Activated CD4-positive, alpha-beta T cell treated with anti-CD3 and anti-CD28 coated beads, Interleukin-2, amount 10 ng/mL, durations not matched to agents 7 days and 5 days (primary cell): ENCODE measurements at regions not wholly inside any gene's neighbourhood (a gene's known extent, or its start where the extent isn't known, plus 50 kb on each side); places are given as distances from the start of the nearest gene placed in this dataset.

Experiments used
- CTCF ChIA-PET: fragments of 350-600 bp; sonication (Branson Sonifier 250); formaldehyde crosslinking; loops from one replicate; lab custom pipeline; 2021; ENCODE audit warnings: antibody characterized with exemption; lab: Charles Lee
- POLR2A ChIA-PET: fragments of 350-600 bp; sonication (Branson Sonifier 250); formaldehyde crosslinking; loops from one replicate; lab custom pipeline; 2021; ENCODE audit warnings: antibody characterized with exemption; lab: Charles Lee
- DNase-seq: peaks from one replicate; pipeline ENCODE4 v3.0.0-alpha.2; 2020
- H3K27ac Mint-ChIP-seq: one replicate; pipeline ENCODE4 v1.8.0; 2021; ENCODE audit warnings: mild to moderate bottlenecking, moderate library complexity, mixed read lengths
- H3K27me3 Mint-ChIP-seq: one replicate; pipeline ENCODE4 v1.8.0; 2021; ENCODE audit warnings: mixed read lengths
- H3K36me3 Mint-ChIP-seq: one replicate; pipeline ENCODE4 v1.8.0; 2021; ENCODE audit warnings: low read depth, mixed read lengths
- H3K4me1 Mint-ChIP-seq: one replicate; pipeline ENCODE4 v1.8.0; 2021; ENCODE audit warnings: mixed read lengths
- H3K4me3 Mint-ChIP-seq: one replicate; pipeline ENCODE4 v1.8.0; 2021; ENCODE audit warnings: mild to moderate bottlenecking, moderate library complexity, mixed read lengths
- H3K9me3 Mint-ChIP-seq: one replicate; pipeline ENCODE4 v1.8.0; 2021; ENCODE audit warnings: mixed read lengths

- DNase-seq: no peak
- CTCF ChIA-PET: no interaction called here
- Mint-ChIP-seq H3K36me3 (no peaks in the 10 kb centered on the region), H3K4me1 (no peaks in the 10 kb centered on the region), H3K4me3 (no peak overlapping the region), H3K27me3 (peaks cover 22% of the 10 kb centered on the region), H3K9me3 (no peaks in the 10 kb centered on the region), H3K27ac (no peak overlapping the region)
- POLR2A ChIA-PET: no interaction called here
These were observed 163.7 kb upstream of the KIF2A start for GRCh38 chr5:62142351-62142750.

GRCh38 chr5:62143268-62144229, 162.5 kb upstream of the KIF2A start:
- H3K27me3 Mint-ChIP-seq: peaks cover 27% of the 10 kb centered on the region
- DNase-seq: no peak
- no peak overlapping the region for H3K27ac Mint-ChIP-seq
- H3K4me3 Mint-ChIP-seq: no peak overlapping the region
- H3K4me1 Mint-ChIP-seq: no peaks in the 10 kb centered on the region
- no peaks in the 10 kb centered on the region for H3K9me3 Mint-ChIP-seq
- no peaks in the 10 kb centered on the region for H3K36me3 Mint-ChIP-seq
- ChIA-PET CTCF (no interaction called here), POLR2A (no interaction called here)

- CTCF ChIA-PET: no interaction called here
- Mint-ChIP-seq H3K9me3 (no peaks in the 10 kb centered on the region), H3K27me3 (peaks cover 27% of the 10 kb centered on the region), H3K4me3 (no peak overlapping the region), H3K36me3 (no peaks in the 10 kb centered on the region), H3K27ac (no peak overlapping the region), H3K4me1 (no peaks in the 10 kb centered on the region)
- POLR2A ChIA-PET: no interaction called here
- no peak for DNase-seq
These were observed 161.5 kb upstream of the KIF2A start for GRCh38 chr5:62144401-62145022.

GRCh38 chr5:62149879-62150278, 156.1 kb upstream of the KIF2A start:
- no peak for DNase-seq
- POLR2A ChIA-PET: no interaction called here
- H3K27me3 Mint-ChIP-seq: peaks cover 19% of the 10 kb centered on the region
- H3K27ac Mint-ChIP-seq: no peak overlapping the region
- no peaks in the 10 kb centered on the region for H3K36me3 Mint-ChIP-seq
- H3K4me1 Mint-ChIP-seq: no peaks in the 10 kb centered on the region
- H3K9me3 Mint-ChIP-seq: peaks cover under 1% of the 10 kb centered on the region
- H3K4me3 Mint-ChIP-seq: no peak overlapping the region
- CTCF ChIA-PET: no interaction called here

- no peaks in the 10 kb centered on the region for H3K4me1 Mint-ChIP-seq
- H3K27ac Mint-ChIP-seq: no peak overlapping the region
- H3K9me3 Mint-ChIP-seq: peaks cover 4% of the 10 kb centered on the region
- no peak overlapping the region for H3K4me3 Mint-ChIP-seq
- ChIA-PET CTCF (no interaction called here), POLR2A (no interaction called here)
- DNase-seq: no peak
- no peaks in the 10 kb centered on the region for H3K36me3 Mint-ChIP-seq
- peaks cover 13% of the 10 kb centered on the region for H3K27me3 Mint-ChIP-seq
These were observed 153.5 kb upstream of the KIF2A start for GRCh38 chr5:62152394-62153087.

GRCh38 chr5:62154758-62155157, 151.2 kb upstream of the KIF2A start:
- Mint-ChIP-seq H3K27me3 (peaks cover 4% of the 10 kb centered on the region), H3K4me1 (no peaks in the 10 kb centered on the region), H3K36me3 (no peaks in the 10 kb centered on the region), H3K4me3 (no peak overlapping the region), H3K27ac (no peak overlapping the region), H3K9me3 (peaks cover 4% of the 10 kb centered on the region)
- ChIA-PET POLR2A (no interaction called here), CTCF (no interaction called here)
- DNase-seq: no peak

- CTCF ChIA-PET: interaction anchor here (1.0 to 1.3 kb wide), 2 partner anchors 9 to 42 kb away, joined by 3 read pairs; no protein-coding TSS in a partner anchor
- DNase-seq: no peak
- Mint-ChIP-seq H3K4me1 (no peaks in the 10 kb centered on the region), H3K9me3 (peaks cover 7% of the 10 kb centered on the region), H3K4me3 (no peak overlapping the region), H3K36me3 (no peaks in the 10 kb centered on the region), H3K27ac (no peak overlapping the region), H3K27me3 (peaks cover 6% of the 10 kb centered on the region)
- POLR2A ChIA-PET: no interaction called here
These were observed 150.0 kb upstream of the KIF2A start for GRCh38 chr5:62155988-62156387.

- peaks cover 2% of the 10 kb centered on the region for H3K27me3 Mint-ChIP-seq
- H3K4me1 Mint-ChIP-seq: no peaks in the 10 kb centered on the region
- DNase-seq: no peak
- no peak overlapping the region for H3K4me3 Mint-ChIP-seq
- H3K27ac Mint-ChIP-seq: no peak overlapping the region
- POLR2A ChIA-PET: no interaction called here
- H3K9me3 Mint-ChIP-seq: no peaks in the 10 kb centered on the region
- CTCF ChIA-PET: no interaction called here
- no peaks in the 10 kb centered on the region for H3K36me3 Mint-ChIP-seq
These were observed 138.4 kb upstream of the KIF2A start for GRCh38 chr5:62167561-62168057.

GRCh38 chr5:62168506-62169281, 137.3 kb upstream of the KIF2A start:
- H3K27me3 Mint-ChIP-seq: peaks cover 5% of the 10 kb centered on the region
- H3K27ac Mint-ChIP-seq: no peak overlapping the region
- no peaks in the 10 kb centered on the region for H3K9me3 Mint-ChIP-seq
- POLR2A ChIA-PET: no interaction called here
- CTCF ChIA-PET: no interaction called here
- no peaks in the 10 kb centered on the region for H3K4me1 Mint-ChIP-seq
- no peak for DNase-seq
- H3K4me3 Mint-ChIP-seq: no peak overlapping the region
- no peaks in the 10 kb centered on the region for H3K36me3 Mint-ChIP-seq

GRCh38 chr5:62178258-62178657, 127.7 kb upstream of the KIF2A start:
- ChIA-PET POLR2A (no interaction called here), CTCF (interaction anchor here (0.6 kb wide), 1 partner anchor 401 kb away, joined by 3 read pairs; the partner anchor contains the start of gene LRRC70)
- H3K4me1 Mint-ChIP-seq: no peaks in the 10 kb centered on the region
- DNase-seq: no peak
- no peak overlapping the region for H3K27ac Mint-ChIP-seq
- no peak overlapping the region for H3K4me3 Mint-ChIP-seq
- H3K36me3 Mint-ChIP-seq: no peaks in the 10 kb centered on the region
- no peaks in the 10 kb centered on the region for H3K9me3 Mint-ChIP-seq
- peaks cover 17% of the 10 kb centered on the region for H3K27me3 Mint-ChIP-seq

GRCh38 chr5:62182802-62183201, 123.2 kb upstream of the KIF2A start:
- POLR2A ChIA-PET: no interaction called here
- H3K4me1 Mint-ChIP-seq: no peaks in the 10 kb centered on the region

GRCh38 chr5:62183727-62184126, 122.3 kb upstream of the KIF2A start:
- no peak for DNase-seq
- POLR2A ChIA-PET: no interaction called here
- no peak overlapping the region for H3K27ac Mint-ChIP-seq
- CTCF ChIA-PET: interaction anchor here (2.2 kb wide), 1 partner anchor 14 kb away, joined by 6 read pairs; no protein-coding TSS in a partner anchor
- no peaks in the 10 kb centered on the region for H3K9me3 Mint-ChIP-seq
- H3K4me3 Mint-ChIP-seq: no peak overlapping the region
- H3K4me1 Mint-ChIP-seq: no peaks in the 10 kb centered on the region
- peaks cover 8% of the 10 kb centered on the region for H3K27me3 Mint-ChIP-seq
- H3K36me3 Mint-ChIP-seq: no peaks in the 10 kb centered on the region

More at GRCh38 chr5:62182802-62183201, 123.2 kb upstream of the KIF2A start:
- no peak overlapping the region for H3K4me3 Mint-ChIP-seq
- H3K36me3 Mint-ChIP-seq: no peaks in the 10 kb centered on the region
- DNase-seq: no peak
- no peak overlapping the region for H3K27ac Mint-ChIP-seq
- H3K9me3 Mint-ChIP-seq: no peaks in the 10 kb centered on the region
- CTCF ChIA-PET: interaction anchor here (1.1 kb wide), 1 partner anchor 8 kb away, joined by 3 read pairs; no protein-coding TSS in a partner anchor
- H3K27me3 Mint-ChIP-seq: peaks cover 13% of the 10 kb centered on the region
